HG03103 (cell line): ENCODE measurements at regions not wholly inside any gene's neighbourhood (a gene's known extent, or its start where the extent isn't known, plus 50 kb on each side); places are given as distances from the start of the nearest gene placed in this dataset.
"Not testable (repeated sequence)": the region's sequence is repeated elsewhere in the genome, so short reads cannot be mapped to it uniquely, and the experiment has no call there.

Experiments
- ATAC-seq: cut with Tn5 transposase; IDR thresholded peaks from one replicate; pipeline ENCODE4 v1.9.1; 2021; ENCODE audit warnings: low read depth; ENCODE audit not compliant: unreplicated experiment

DNA sequence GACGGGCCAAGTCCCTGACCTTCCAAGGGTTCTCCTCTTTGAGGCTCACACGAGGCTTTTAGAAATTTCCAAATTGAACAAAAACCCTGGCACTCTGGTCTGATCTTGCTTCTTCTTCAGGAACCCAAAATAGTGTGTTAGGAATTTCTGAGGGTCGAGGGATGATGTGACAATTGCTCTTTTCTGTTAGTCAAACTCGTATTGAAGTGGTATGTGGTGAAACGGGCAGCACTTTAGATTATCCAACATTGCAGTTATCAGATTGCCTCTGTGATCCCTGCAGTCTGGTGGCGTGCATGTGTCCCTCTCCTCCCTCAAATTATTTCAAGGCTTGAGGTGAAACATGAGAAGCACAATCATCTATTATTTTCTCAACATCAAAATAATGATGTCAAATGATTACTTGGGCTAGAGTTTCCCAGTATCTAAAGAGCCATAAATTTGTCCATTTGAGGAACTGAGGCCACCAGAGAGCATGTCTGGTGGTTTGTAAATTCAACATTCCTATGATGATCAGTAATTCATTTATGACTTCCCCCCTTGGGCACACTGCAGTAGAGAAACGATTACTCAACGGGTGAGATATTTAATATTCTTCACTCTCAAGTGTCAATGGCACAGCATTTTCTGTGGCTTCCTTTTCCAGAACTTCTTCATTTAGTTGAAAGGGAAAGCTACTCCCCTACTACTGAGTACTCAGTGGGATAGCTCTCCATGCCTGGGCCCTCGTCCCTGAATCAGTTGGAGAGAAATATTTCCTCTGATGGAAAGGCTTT lies 308.6 kb upstream of the MAP3K7 start:
- ATAC-seq, result no peak

GRCh38 chr6:90894285-90895130 lies 307.6 kb upstream of the MAP3K7 start:
- ATAC-seq, result no peak

DNA sequence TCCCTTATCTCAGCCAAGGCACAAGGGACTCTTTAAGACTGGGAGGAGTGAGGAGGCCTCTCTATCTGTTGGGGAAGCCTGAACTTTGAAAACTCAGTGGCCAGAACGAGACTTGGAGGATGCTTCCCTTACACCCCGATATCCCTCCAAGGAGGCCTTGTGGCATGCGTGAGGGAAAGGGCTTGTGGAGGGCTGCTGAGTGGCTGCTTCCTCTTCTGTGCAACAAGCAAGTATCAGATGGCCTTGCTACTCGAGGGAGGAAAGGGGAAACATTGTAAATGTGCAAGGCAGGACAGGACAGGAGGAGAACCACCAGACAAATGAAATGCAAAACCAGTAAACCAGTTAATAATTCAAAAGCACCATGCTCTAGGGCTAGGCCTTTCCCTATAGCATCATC lies 306.5 kb upstream of the MAP3K7 start:
- ATAC-seq, result no peak

- no peak for ATAC-seq
These were observed 305.4 kb upstream of the MAP3K7 start for GRCh38 chr6:90892271-90892670.

GRCh38 chr6:90891355-90891754 lies 304.5 kb upstream of the MAP3K7 start:
- no peak for ATAC-seq

GRCh38 chr6:90890683-90891330 lies 303.9 kb upstream of the MAP3K7 start:
- no peak for ATAC-seq

GRCh38 chr6:90887764-90888163 lies 300.9 kb upstream of the MAP3K7 start:
- ATAC-seq, result no peak

GRCh38 chr6:90885611-90886056 lies 298.8 kb upstream of the MAP3K7 start:
- ATAC-seq, result no peak

DNA sequence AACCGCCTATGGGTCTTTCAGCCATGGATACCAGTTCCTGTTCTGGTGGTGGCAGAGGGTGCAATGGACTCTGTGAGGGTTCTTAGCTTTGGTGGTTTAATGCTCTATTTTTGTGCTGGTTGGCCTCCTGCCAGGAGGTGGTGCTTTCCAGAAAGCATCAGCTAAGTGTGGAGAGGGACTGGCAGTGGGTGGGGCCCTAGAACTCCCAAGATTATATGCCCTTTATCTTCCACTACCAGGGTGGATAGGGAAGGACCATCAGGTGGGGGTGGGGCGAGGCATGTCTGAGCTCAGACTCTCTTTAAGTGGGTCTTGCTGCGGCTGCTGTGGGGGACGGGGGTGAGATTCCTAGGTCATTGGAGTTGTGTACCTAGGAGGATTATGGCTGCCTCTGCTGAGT lies 298.3 kb upstream of the MAP3K7 start:
- not testable (repeated sequence) for ATAC-seq

DNA sequence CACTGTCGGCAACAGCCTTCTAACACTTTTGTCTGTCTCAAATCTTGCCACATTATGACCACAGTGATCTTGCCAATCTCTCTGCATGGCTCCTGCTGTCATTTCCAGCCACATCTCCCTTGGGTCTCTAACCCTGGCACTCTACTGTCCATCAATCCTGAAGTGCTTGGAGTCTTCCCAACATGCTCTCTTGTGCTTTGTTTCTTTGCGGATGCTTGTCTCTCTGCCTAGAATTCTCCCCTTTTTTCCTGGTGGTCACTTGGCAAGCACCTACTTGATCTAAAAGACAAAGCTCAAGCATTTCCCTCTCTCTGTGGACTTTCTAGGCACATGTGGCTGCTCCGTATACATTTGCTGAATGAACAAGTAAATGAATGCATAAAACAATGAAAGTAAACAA lies 290.7 kb upstream of the MAP3K7 start:
- ATAC-seq, result no peak

DNA sequence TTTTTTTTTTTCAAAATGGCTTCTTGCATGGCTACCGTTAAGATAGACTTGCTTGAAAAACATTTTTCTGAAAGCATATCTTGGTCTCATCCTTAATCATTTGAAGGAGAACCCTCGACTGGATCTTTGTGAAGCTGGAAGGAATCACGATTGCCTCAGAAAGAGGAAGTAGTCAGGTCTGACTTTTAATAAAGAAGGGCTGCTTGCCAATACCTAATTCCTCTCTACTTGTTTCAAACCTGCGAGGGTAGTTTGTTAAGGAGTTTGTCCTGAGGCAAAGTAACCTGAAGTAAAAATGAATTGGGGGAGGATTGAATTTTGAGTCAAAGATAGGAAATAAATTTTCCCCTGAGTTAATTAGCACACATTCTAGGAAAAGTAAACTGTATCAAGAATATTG lies 288.1 kb upstream of the MAP3K7 start:
- no peak for ATAC-seq

DNA sequence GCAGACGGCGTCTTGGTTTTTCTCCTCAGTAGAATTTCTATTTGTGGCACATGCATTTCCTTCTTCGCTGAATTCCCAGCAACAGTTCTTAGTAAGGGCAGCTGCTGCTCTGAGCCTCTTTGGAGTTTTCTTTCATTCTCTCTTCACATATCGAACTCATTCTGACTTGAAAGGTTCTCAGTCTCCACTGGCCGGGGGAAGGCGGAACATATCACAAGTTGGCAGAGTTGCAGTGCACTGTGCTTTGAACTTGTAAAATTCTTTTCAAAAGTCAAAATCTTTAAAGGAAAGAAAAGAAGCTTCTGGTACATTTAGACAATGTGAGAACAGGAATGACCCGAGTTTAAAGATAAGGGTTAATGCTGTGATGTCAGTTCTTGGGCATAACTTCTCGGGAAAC lies 286.1 kb upstream of the MAP3K7 start:
- no peak for ATAC-seq

DNA sequence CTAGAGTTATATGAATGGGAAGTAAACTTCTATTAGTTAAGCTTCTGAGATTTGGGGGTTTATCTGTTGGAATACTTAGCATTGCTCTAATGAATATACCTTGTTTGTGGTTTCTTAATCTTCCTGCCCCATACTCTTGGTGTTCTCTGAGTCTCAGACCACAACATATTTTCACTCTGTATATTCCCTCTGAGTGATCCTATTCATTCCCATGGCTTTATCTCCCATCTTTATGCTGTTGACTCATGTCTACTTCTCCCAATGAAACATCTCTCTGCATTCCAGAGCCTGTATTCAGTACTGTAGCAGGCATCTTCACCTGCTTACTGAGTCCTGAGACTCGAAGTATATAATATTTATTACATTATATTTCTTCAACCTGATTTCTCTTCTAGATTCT lies 283.7 kb upstream of the MAP3K7 start:
- no peak for ATAC-seq

- ATAC-seq, result no peak
These were observed 281.8 kb upstream of the MAP3K7 start for GRCh38 chr6:90868656-90869055.

DNA sequence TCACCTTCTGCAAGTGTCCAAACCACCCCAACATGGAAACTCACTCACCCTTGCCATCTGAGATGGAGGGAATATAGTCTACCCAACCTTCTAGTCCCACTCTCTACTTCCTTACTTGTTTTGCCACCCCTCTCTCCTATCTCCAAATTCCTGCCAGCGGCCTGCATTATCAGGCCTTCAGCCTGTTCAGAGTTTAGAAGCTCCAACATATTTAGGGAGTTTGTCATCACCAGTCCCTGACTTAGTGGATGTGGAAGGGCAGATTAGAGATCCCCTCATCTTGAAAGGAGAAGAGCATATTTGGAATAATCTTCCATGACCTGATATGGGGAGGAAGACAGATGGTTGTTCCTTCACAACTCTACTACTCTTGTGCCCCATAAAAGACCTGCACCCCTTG lies 281.4 kb upstream of the MAP3K7 start:
- ATAC-seq, result no peak

DNA sequence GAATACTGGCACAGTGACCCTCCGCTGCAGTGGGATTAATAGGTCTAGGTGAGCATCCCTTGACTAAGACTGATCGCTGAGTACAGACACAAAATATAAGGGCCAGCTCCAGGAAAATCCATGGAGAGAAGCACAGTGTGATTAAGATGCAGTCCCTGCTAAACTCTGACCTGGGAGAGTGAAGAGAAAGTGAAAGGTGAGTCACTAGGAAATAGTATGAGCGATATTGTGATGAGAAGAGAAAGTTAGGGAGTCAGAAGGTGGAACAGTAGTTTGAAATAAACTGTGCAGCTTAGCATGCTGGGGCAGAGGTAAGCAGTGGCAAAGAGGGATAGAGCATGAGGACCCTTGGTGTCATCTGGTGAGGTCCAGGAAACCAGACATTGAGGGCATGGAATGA lies 278.6 kb upstream of the MAP3K7 start:
- ATAC-seq, result no peak

DNA sequence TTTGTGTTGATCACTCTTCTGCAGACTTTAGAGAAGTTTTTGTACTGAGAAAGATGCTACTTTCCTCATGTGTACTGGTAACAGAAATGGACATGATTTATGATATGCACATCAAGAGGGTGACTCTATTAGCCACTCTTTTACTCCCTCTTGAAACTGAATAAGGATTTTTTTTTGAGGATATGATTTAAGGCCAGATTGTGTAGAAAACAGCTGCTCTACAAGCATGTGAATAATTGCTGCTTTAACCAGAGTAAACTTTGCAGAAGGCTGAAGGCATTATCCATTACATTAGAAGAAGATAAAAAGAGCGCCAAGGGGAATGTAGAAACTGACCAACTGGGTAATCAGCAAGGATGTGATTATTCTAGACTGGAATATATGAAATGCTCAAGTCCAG lies 276.2 kb upstream of the MAP3K7 start:
- no peak for ATAC-seq

GRCh38 chr6:90860822-90861601 lies 274.1 kb upstream of the MAP3K7 start:
- no peak for ATAC-seq

GRCh38 chr6:90859612-90860011 lies 272.7 kb upstream of the MAP3K7 start:
- no peak for ATAC-seq

DNA sequence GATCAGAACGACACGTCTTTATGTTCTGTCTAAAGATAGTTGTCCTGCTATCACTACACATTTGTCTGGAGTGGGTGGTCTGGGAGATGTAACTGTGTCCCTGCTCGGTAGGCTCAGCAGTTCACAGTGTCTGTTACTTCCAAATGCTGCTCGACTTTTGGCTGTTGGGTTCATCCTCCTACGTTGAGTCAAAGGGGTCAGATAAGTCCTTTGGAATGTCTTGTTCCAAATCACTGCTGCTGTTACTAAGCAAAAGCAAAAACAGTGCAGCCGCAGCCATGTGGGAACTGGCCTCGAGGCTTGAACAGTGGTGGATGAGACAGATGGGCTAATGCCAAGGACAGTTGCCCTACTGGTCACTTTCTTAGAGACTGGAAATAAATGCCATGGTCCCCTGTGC lies 272.2 kb upstream of the MAP3K7 start:
- no peak for ATAC-seq

GRCh38 chr6:90849686-90850085 lies 262.8 kb upstream of the MAP3K7 start:
- ATAC-seq, result no peak
